ENCODE measurements at regions not wholly inside any gene's neighbourhood (a gene's known extent, or its start where the extent isn't known, plus 50 kb on each side); places are given as distances from the start of the nearest gene placed in this dataset.

- H3K4me1 ChIP-seq (ENCODE audit: control insufficient read depth in 1 of 2, insufficient read depth in 2 of 2, low read length in 2 of 2), result peaks cover 63 to 66% of the 10 kb centered on the region in 2 donors
- H3K27ac ChIP-seq (ENCODE audit: low read depth in 1 of 2, low read length in 2 of 2), result no peak overlapping the region
- intact Hi-C loops (cut with micrococcal nuclease), result loop anchor here (5.0 to 10.0 kb wide), 2 partner anchors 84 to 246 kb away; partner anchors contain the start of gene HIVEP2 (in 1 of the 2)
Observed at GRCh38 chr6:142698751-142699150, 246.2 kb downstream of the HIVEP2 start.

GRCh38 chr6:142699391-142699790 is 245.6 kb downstream of the HIVEP2 start:
- Histone ChIP-seq H3K9ac (ENCODE audit: insufficient read depth, low read length, poor library complexity, severe bottlenecking) (no peak overlapping the region), H3K4me3 (replicated peaks in 1 of 3; ENCODE audit: low read depth in 2 of 3, low read length in 3 of 3) (no peak overlapping the region), H3K4me1 (ENCODE audit: control insufficient read depth in 1 of 2, insufficient read depth in 2 of 2, low read length in 2 of 2) (peaks cover 63 to 69% of the 10 kb centered on the region in 2 donors), H3K27ac (ENCODE audit: low read depth in 1 of 2, low read length in 2 of 2) (peak overlapping the region in 1 of 2 donors; percentile 62), H3K79me2 (ENCODE audit: insufficient read depth, low read length) (no peaks in the 10 kb centered on the region), H3K4me2 (replicated peaks; ENCODE audit: extremely low read depth, low read length, poor library complexity, severe bottlenecking) (no peak overlapping the region), H4K20me1 (ENCODE audit: insufficient read depth, low read length) (no peaks in the 10 kb centered on the region), H3K27me3 (ENCODE audit: control insufficient read depth in 2 of 2, insufficient read depth in 2 of 2, low read length in 2 of 2) (no peaks in the 10 kb centered on the region), H2AFZ (ENCODE audit: insufficient read depth, low read depth, low read length, poor library complexity, severe bottlenecking) (no peak overlapping the region), H3K36me3 (replicated peaks in 1 of 2; ENCODE audit: control insufficient read depth in 1 of 2, insufficient read depth in 2 of 2, low read length in 2 of 2) (no peaks in the 10 kb centered on the region), H3K9me3 (replicated peaks in 1 of 2; ENCODE audit: control insufficient read depth in 1 of 2, insufficient read depth in 1 of 2, low read length in 2 of 2) (no peaks in the 10 kb centered on the region)
- Mint-ChIP-seq H3K9me3 (no peaks in the 10 kb centered on the region), H3K27me3 (ENCODE audit: low read depth in 3 of 3) (peaks cover under 1 to 4% (median 3%) of the 10 kb centered on the region in 3 donors), H3K4me1 (peaks cover 62% of the 10 kb centered on the region), H3K4me3 (no peak overlapping the region), H3K36me3 (no peaks in the 10 kb centered on the region), H3K27ac (peak overlapping the region in 3 of 7 donors; percentile 16 to 84 (median 27))
- intact Hi-C loops (cut with micrococcal nuclease), result loop anchor here (5.0 to 10.0 kb wide), 2 partner anchors 83 to 245 kb away; partner anchors contain the start of gene HIVEP2 (in 1 of the 2)
- no peak for DNase-seq
- no peak for TF ChIP-seq CTCF (IDR thresholded peaks at IDR 0.05)
- WGBS (ENCODE audit: insufficient coverage), result no CpG with 5 or more reads among the region's 2 CpGs

More at GRCh38 chr6:142698751-142699150, 246.2 kb downstream of the HIVEP2 start:
- H3K9me3 ChIP-seq (replicated peaks in 1 of 2; ENCODE audit: control insufficient read depth in 1 of 2, insufficient read depth in 1 of 2, low read length in 2 of 2), result no peaks in the 10 kb centered on the region
- no peak overlapping the region for H2AFZ ChIP-seq (ENCODE audit: insufficient read depth, low read depth, low read length, poor library complexity, severe bottlenecking)
- Mint-ChIP-seq H3K27ac (peak overlapping the region in 2 of 7 donors; percentile 53 to 66), H3K4me3 (no peak overlapping the region), H3K4me1 (peaks cover 64% of the 10 kb centered on the region), H3K9me3 (no peaks in the 10 kb centered on the region), H3K36me3 (no peaks in the 10 kb centered on the region), H3K27me3 (ENCODE audit: low read depth in 3 of 3) (peaks cover 1 to 4% (median 3%) of the 10 kb centered on the region in 3 donors)
- no peaks in the 10 kb centered on the region for H3K27me3 ChIP-seq (ENCODE audit: control insufficient read depth in 2 of 2, insufficient read depth in 2 of 2, low read length in 2 of 2)
- H3K36me3 ChIP-seq (replicated peaks in 1 of 2; ENCODE audit: control insufficient read depth in 1 of 2, insufficient read depth in 2 of 2, low read length in 2 of 2), result no peaks in the 10 kb centered on the region
- H3K4me3 ChIP-seq (replicated peaks in 1 of 3; ENCODE audit: low read depth in 2 of 3, low read length in 3 of 3), result no peak overlapping the region
- H3K9ac ChIP-seq (ENCODE audit: insufficient read depth, low read length, poor library complexity, severe bottlenecking), result no peak overlapping the region
- 97% methylated on average over 2 of the region's 2 CpGs for WGBS (ENCODE audit: insufficient coverage)
- H3K4me2 ChIP-seq (replicated peaks; ENCODE audit: extremely low read depth, low read length, poor library complexity, severe bottlenecking), result no peak overlapping the region
- no peak for TF ChIP-seq CTCF (IDR thresholded peaks at IDR 0.05)
- no peaks in the 10 kb centered on the region for H4K20me1 ChIP-seq (ENCODE audit: insufficient read depth, low read length)
- DNase-seq, result no peak
- H3K79me2 ChIP-seq (ENCODE audit: insufficient read depth, low read length), result no peaks in the 10 kb centered on the region

All from CD14-positive monocyte (primary cell).